Stimulated activated memory B cell treated with anti-CD40 and anti-IgM and Interleukin-4, amounts not matched to agents 10 μg/mL and 1 μg/mL and 100 μg/mL, for 72 hours (primary cell): ENCODE measurements at regions not wholly inside any gene's neighbourhood (a gene's known extent, or its start where the extent isn't known, plus 50 kb on each side); places are given as distances from the start of the nearest gene placed in this dataset.
"Not testable (repeated sequence)": the region's sequence is repeated elsewhere in the genome, so short reads cannot be mapped to it uniquely, and the experiment has no call there.

Source experiments
- ATAC-seq: fragments of 150-1000 bp; cut with Tn5 transposase; 2 replicates; pipeline ENCODE4 v1.10.0; 2021
- H3K27ac Mint-ChIP-seq: one replicate; pipeline ENCODE4 v1.8.0; 2022; ENCODE audit warnings: mild to moderate bottlenecking, mixed read lengths
- H3K27me3 Mint-ChIP-seq: one replicate; pipeline ENCODE4 v1.8.0; 2022; ENCODE audit warnings: mixed read lengths
- H3K36me3 Mint-ChIP-seq: one replicate; pipeline ENCODE4 v1.8.0; 2022; ENCODE audit warnings: mixed read lengths
- H3K4me1 Mint-ChIP-seq: one replicate; pipeline ENCODE4 v1.8.0; 2022; ENCODE audit warnings: mixed read lengths
- H3K4me3 Mint-ChIP-seq: one replicate; pipeline ENCODE4 v1.8.0; 2022; ENCODE audit warnings: mild to moderate bottlenecking, moderate library complexity, mixed read lengths
- H3K9me3 Mint-ChIP-seq: one replicate; pipeline ENCODE4 v1.8.0; 2022; ENCODE audit warnings: mixed read lengths

DNA sequence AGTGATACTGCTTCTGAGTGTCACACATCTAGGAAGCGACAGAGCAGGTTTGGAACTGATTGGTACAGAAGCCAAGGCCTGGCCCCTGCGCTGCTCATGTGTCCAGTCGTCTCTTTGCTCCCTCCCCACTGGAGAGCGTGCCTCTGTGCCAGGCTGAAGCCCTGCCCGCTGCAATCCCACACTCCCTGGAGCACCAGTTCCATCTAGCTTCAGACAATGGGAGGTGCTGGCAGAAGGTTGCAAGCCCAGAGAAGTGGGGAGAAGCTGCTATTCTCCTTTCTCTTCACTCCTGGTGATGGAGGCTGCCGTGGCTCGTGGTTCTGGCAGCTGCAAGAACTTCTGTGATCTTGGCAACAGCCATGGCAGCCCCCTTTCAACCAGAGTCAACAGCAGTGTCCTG lies 250.9 kb downstream of the MATN1 start:
- no peak for ATAC-seq
- Mint-ChIP-seq H3K4me1 (no peaks in the 10 kb centered on the region), H3K27me3 (peaks cover 8% of the 10 kb centered on the region), H3K4me3 (no peak overlapping the region), H3K36me3 (no peaks in the 10 kb centered on the region), H3K9me3 (peaks cover 3% of the 10 kb centered on the region), H3K27ac (no peak overlapping the region)

DNA sequence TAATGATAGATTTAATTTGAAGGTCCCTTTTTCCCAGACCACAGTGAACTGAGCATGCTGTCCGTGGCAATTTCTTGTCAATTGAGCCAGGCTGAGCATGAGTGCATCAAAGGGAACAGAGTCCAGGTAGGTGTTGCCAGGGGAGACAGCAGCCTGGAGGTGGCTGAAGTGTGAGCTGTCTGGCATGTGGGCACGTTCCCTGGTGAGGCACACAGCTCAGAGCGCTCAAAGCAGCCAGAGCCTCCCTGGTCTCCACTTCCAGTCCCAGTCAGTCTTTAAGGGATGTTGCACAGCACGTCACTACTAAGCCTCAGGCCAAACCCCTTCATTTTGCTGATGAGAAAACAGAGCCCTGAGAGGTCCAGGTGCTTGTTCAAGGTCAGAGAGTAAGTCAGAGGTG lies 251.4 kb downstream of the MATN1 start:
- Mint-ChIP-seq H3K9me3 (peaks cover 3% of the 10 kb centered on the region), H3K36me3 (no peaks in the 10 kb centered on the region), H3K4me3 (no peak overlapping the region), H3K27ac (no peak overlapping the region), H3K27me3 (peaks cover 8% of the 10 kb centered on the region), H3K4me1 (no peaks in the 10 kb centered on the region)
- no peak for ATAC-seq

DNA sequence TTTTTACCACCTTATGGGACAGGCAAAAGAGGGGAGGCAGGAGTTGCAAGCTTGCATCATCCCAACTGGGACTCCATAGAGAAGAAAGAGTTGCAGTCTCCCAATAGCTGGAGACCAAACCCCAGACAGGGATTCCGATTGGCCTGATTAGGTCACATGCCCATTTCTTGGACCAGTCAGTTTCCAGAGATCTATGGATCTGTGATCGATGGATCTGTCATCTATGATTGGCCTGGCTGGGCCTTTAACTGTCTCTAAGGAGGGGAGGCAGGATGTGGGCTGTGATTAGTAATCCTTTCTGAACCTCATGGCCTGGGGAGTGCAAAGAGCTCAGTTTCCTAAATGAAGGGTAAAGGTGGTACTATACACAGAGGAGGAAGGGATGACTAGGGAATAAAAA lies 252.1 kb downstream of the MATN1 start:
- no peak for ATAC-seq
- Mint-ChIP-seq H3K36me3 (no peaks in the 10 kb centered on the region), H3K4me3 (no peak overlapping the region), H3K9me3 (peaks cover 3% of the 10 kb centered on the region), H3K27ac (no peak overlapping the region), H3K27me3 (peaks cover 14% of the 10 kb centered on the region), H3K4me1 (no peaks in the 10 kb centered on the region)

DNA sequence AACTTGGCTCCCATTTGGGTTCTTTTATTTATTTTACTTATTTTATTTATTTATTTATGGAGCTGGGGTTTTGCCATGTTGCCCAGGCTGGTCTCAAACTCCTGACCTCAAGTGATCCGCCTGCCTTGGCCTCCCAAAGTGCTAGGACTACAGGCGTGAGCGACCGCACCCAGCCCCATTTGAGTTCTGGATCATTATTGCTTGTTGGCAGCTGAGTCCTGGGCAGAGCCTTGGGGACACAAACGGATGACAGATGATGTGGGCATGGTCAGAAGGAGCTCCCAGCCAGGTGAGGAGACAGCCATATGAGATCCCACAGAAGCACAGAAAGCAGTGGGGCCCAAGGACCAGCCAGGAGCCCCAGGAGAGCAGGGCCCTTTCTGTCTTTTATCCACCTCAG lies 254.0 kb downstream of the MATN1 start:
- H3K27me3 Mint-ChIP-seq, result peaks cover 17% of the 10 kb centered on the region
- no peaks in the 10 kb centered on the region for H3K36me3 Mint-ChIP-seq
- H3K27ac Mint-ChIP-seq, result no peak overlapping the region
- no peaks in the 10 kb centered on the region for H3K4me1 Mint-ChIP-seq
- no peak overlapping the region for H3K4me3 Mint-ChIP-seq
- ATAC-seq, result no peak
- H3K9me3 Mint-ChIP-seq, result peaks cover 3% of the 10 kb centered on the region

DNA sequence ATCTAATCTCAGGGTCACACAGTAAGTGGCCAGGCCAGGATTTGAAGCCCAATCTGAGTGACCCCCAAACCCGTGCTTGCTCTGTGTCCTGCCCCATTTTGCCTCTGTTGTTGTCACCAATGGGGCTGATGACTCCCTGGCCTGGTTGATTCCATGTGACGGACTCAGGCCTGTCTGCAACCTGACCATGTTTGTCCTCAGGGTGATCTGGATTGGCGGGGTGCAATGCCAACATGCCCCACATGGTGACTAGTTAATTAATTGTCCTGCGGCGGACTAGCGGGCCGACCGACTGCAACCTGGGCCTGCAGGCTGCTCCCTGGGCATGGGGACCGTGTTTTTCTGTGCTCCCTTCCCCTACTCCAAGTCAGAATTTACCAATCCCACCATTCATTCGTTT lies 256.3 kb downstream of the MATN1 start:
- H3K4me1 Mint-ChIP-seq, result no peaks in the 10 kb centered on the region
- H3K27ac Mint-ChIP-seq, result no peak overlapping the region
- ATAC-seq, result no peak
- H3K4me3 Mint-ChIP-seq, result no peak overlapping the region
- no peaks in the 10 kb centered on the region for H3K36me3 Mint-ChIP-seq
- peaks cover 17% of the 10 kb centered on the region for H3K27me3 Mint-ChIP-seq
- H3K9me3 Mint-ChIP-seq, result peaks cover 3% of the 10 kb centered on the region

DNA sequence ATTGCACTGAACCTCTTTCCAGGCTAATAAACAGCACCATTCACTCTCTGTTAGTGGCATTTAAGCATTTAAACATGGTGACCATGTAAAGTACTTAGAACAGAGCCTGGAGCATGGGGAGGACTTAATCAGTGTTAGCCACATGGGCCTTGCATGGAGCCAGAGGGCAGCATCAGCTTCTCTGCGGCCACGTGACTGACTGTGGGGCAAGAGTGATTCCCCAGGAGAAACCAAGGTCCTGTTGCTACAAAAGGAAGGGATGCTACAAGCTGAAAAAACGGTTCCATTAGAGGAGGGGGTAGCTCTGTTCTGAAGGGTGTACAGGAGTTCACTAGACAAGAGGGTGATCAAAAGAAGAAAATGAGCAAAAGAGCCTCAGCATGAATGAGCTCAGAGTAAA lies 256.8 kb downstream of the MATN1 start:
- peaks cover 17% of the 10 kb centered on the region for H3K27me3 Mint-ChIP-seq
- H3K27ac Mint-ChIP-seq, result no peak overlapping the region
- no peaks in the 10 kb centered on the region for H3K4me1 Mint-ChIP-seq
- H3K9me3 Mint-ChIP-seq, result peaks cover 3% of the 10 kb centered on the region
- H3K4me3 Mint-ChIP-seq, result no peak overlapping the region
- H3K36me3 Mint-ChIP-seq, result no peaks in the 10 kb centered on the region
- ATAC-seq, result no peak

DNA sequence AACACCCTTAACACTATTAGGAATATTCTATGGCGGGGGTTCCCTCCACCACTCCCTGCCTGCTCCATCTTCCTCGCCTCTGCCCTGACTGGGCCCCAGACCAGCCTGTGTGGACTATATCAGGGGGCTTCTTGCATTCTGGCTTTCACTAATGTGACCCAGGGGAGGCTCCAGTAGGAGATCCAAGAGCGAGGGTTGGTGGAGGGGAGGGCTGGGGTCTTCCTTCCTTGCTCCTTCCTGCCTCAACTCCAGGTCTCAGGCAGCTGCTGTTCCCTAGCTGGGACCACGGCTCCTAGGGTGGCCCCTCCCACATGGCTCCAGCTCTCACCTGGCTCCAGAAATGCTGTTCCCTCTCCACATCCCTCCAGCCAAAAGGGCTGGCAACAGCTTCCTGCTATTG lies 257.4 kb downstream of the MATN1 start:
- Mint-ChIP-seq H3K36me3 (no peaks in the 10 kb centered on the region), H3K4me1 (no peaks in the 10 kb centered on the region), H3K27me3 (peaks cover 13% of the 10 kb centered on the region), H3K9me3 (peaks cover under 1% of the 10 kb centered on the region), H3K27ac (no peak overlapping the region), H3K4me3 (no peak overlapping the region)
- no peak for ATAC-seq

DNA sequence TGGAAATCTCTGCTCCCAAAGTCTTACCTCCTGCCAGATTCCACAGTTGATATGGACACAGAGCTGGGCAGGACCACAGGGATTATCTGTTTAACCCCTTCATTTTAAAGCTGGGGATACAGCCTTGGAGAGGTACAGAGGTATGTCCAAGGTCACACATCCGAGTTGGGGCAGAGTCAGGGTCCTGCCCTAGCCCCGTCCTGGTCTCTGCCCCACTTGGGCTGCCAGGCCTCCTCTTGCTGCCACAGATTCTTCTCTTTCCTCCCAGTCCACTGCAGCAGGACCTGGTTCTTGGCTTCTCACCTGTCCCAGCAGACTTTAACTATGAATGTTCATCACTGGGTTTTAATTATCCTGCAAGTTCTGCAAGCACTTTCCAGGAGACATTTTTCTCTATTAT lies 258.3 kb downstream of the MATN1 start:
- no peaks in the 10 kb centered on the region for H3K9me3 Mint-ChIP-seq
- no peaks in the 10 kb centered on the region for H3K36me3 Mint-ChIP-seq
- no peak overlapping the region for H3K4me3 Mint-ChIP-seq
- no peak overlapping the region for H3K27ac Mint-ChIP-seq
- no peaks in the 10 kb centered on the region for H3K4me1 Mint-ChIP-seq
- no peak for ATAC-seq
- peaks cover 9% of the 10 kb centered on the region for H3K27me3 Mint-ChIP-seq

DNA sequence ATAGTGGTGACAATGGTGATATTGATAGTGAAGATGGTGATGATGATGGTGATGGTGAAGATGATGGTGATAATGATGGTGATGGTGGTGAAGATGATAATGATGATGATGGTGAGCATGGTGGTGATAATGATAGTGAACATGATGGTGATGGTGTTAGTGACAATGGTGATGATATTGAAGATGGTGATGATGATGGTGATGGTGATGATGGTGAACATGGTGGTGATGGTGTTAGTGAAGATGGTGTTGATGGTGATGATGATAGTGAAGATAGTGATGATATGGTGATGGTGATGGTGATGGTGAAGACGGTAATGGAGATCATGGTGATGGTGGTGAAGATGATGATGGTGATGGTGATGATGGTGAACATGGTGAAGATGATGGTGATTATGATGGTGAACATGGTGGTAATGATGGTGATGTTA lies 259.2 kb downstream of the MATN1 start:
- no peak for ATAC-seq
- Mint-ChIP-seq H3K4me3 (no peak overlapping the region), H3K4me1 (no peaks in the 10 kb centered on the region), H3K36me3 (no peaks in the 10 kb centered on the region), H3K27ac (no peak overlapping the region), H3K27me3 (peaks cover 17% of the 10 kb centered on the region), H3K9me3 (no peaks in the 10 kb centered on the region)

DNA sequence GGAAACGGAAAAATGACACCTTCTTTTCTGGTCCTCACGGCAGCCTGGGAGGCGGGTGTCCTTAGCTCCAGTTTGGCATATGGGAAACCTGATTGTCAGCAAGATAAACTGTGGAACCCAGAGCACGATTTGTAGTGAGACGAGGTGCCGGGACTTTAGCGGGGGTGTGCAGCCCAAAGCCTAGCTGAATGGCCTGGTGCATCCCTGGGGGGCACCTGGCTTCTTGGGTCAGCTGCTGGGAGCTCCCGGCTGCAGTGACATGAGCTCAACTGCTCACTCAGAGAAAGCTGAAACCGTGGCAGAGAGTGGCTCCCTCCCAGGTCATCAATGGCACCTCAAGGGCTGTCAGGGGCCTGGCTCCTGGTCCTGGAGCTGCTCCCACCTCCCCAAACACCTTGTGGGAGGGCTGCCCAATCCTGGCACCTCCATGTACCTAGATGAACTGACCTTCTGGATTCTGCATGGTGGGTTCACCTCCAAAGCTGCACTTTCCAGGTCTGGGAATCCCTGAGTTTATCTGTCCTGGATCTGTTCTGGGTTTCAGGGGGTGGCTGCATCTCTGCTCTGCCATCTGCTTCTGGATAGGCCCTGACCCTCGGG lies 260.5 kb downstream of the MATN1 start:
- Mint-ChIP-seq H3K27ac (no peak overlapping the region), H3K9me3 (no peaks in the 10 kb centered on the region), H3K4me1 (no peaks in the 10 kb centered on the region), H3K27me3 (peaks cover 23% of the 10 kb centered on the region), H3K36me3 (no peaks in the 10 kb centered on the region), H3K4me3 (no peak overlapping the region)
- ATAC-seq, result no peak

DNA sequence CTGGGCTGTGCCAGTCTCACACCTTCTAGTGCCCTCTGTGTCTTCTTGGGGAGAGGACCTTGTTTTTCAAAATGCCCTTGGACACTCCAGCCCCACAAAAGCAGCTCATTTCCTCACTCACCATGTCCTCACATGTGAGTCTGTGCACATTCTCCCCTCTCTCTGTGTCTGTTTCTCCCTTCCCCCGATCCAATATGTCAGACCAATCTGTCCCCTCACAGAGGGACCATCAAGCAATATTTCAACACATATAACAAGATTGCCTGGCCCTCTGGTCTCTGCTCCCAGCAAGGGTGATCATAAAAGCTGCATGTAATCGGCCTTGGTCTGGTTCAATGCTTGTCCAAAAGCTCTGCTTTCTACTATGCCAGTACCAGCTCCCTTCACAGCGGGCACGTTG lies 261.2 kb downstream of the MATN1 start:
- peaks cover 23% of the 10 kb centered on the region for H3K27me3 Mint-ChIP-seq
- no peaks in the 10 kb centered on the region for H3K9me3 Mint-ChIP-seq
- H3K27ac Mint-ChIP-seq, result no peak overlapping the region
- H3K4me1 Mint-ChIP-seq, result no peaks in the 10 kb centered on the region
- no peaks in the 10 kb centered on the region for H3K36me3 Mint-ChIP-seq
- H3K4me3 Mint-ChIP-seq, result no peak overlapping the region
- no peak for ATAC-seq

DNA sequence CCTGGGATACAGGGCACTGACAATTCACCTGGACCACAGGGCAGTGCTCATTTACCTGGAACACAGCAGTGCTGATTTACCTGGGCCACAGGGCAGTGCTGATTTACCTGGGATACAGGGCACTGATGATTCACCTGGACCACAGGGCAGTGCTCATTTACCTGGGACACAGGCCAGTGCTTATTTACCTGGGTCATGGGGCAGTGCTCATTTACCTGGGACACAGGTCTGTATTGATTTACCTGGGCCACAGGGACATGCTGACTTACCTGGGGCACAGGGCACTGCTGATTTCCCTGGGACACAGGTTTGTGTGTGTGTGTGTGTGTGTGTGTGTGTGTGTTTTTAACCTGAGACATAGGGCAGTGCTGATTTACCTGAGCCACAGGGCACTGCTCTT lies 261.7 kb downstream of the MATN1 start:
- Mint-ChIP-seq H3K9me3 (peaks cover 2% of the 10 kb centered on the region), H3K27ac (no peak overlapping the region), H3K27me3 (peaks cover 21% of the 10 kb centered on the region), H3K4me3 (no peak overlapping the region), H3K36me3 (no peaks in the 10 kb centered on the region), H3K4me1 (no peaks in the 10 kb centered on the region)
- no peak for ATAC-seq

DNA sequence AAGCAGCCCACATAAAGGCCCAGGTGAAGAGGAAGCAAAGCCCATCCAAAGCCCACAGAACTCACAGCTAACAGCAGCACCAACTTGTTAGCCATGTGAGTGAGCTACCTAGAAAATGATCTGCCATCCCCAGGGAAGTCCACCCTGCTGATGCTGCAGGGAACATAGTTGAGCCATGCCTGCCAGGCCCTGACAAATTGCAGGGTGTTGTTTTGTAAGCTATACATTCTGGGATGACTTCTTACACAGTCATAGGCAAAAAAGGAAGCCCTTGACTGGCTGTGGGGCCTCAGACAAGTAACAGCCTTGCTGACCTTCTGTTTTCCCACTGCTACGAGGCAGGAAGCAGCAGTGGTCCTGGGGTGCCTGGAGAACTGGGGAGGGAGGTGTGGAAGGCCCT lies 262.7 kb downstream of the MATN1 start:
- Mint-ChIP-seq H3K4me1 (no peaks in the 10 kb centered on the region), H3K4me3 (no peak overlapping the region), H3K9me3 (peaks cover 2% of the 10 kb centered on the region), H3K27ac (no peak overlapping the region), H3K27me3 (peaks cover 14% of the 10 kb centered on the region), H3K36me3 (no peaks in the 10 kb centered on the region)
- no peak for ATAC-seq

DNA sequence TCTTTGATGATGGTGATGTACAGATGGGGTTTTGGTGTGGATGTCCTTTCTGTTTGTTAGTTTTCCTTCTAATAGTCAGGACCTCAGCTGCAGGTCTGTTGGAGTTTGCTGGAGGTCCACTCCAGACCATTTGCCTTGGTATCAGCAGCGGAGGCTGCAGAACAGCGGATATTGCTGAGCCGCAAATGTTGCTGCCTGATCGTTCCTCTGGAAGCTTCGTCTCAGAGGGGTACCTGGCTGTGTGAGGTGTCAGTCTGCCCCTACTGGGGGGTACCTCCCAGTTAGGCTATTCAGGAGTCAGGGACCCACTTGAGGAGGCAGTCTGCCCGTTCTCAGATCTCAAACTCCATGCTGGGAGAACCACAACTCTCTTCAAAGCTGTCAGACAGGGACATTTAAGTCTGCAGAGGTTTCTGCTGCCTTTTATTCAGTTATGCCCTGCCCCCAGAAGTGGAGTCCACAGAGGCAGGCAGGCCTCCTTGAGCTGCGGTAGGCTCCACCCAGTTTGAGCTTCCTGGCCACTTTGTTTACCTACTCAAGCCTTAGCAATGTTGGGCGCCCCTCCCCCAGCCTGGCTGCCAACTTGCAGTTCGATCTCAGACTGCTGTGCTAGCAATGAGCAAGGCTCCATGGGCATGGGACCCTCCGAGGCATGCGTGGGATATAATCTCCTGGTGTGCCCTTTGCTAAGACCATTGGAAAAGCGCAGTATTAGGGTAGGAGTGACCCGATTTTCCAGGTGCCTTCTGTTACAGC lies 264.5 kb downstream of the MATN1 start:
- H3K4me1 Mint-ChIP-seq, ATAC-seq, H3K27ac Mint-ChIP-seq, H3K36me3 Mint-ChIP-seq, H3K9me3 Mint-ChIP-seq, H3K4me3 Mint-ChIP-seq: not testable (repeated sequence)
- peaks cover 14% of the 10 kb centered on the region for H3K27me3 Mint-ChIP-seq

DNA sequence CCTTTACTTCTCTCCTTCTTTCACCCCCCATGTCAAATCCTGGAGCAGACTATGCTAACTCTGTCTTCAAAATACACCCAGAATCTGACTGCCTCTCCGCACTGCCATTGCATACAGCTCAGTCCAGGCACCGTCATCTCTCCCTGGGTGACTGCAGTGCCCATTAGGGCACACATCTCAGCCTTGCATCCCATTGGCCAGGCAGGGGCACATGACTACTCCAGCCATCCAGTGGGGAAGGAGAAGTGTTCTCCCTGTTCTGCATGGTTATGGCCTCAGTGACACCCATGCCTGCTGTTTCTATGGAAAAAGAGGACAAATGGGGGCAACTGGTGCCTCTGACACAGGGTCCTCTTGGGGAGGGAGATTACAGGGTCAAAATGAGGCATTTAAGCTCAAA lies 270.5 kb downstream of the MATN1 start:
- no peak overlapping the region for H3K4me3 Mint-ChIP-seq
- H3K36me3 Mint-ChIP-seq, result no peaks in the 10 kb centered on the region
- H3K27ac Mint-ChIP-seq, result no peak overlapping the region
- H3K4me1 Mint-ChIP-seq, result no peaks in the 10 kb centered on the region
- H3K27me3 Mint-ChIP-seq, result peaks cover 1% of the 10 kb centered on the region
- no peak for ATAC-seq
- peaks cover 13% of the 10 kb centered on the region for H3K9me3 Mint-ChIP-seq

DNA sequence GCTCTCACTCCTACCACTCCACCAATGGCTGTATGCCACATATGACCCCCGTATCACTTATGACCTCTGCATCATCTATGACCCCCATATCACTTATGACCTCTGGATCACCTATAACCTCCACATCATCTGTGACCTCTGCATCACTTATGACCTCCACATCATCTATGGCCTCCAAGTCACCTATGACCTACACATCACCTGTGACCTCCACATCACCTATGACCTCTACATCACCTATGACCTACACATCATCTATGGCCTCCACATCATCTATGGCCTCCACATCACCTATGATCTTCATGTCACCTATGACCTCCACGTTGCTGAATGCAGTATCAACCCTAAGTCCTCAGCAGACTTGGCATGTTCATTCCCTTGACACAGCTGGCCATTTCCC lies 271.2 kb downstream of the MATN1 start:
- peaks cover 13% of the 10 kb centered on the region for H3K9me3 Mint-ChIP-seq
- no peak overlapping the region for H3K4me3 Mint-ChIP-seq
- H3K36me3 Mint-ChIP-seq, result no peaks in the 10 kb centered on the region
- ATAC-seq, result no peak
- peaks cover 9% of the 10 kb centered on the region for H3K27me3 Mint-ChIP-seq
- H3K4me1 Mint-ChIP-seq, result no peaks in the 10 kb centered on the region
- H3K27ac Mint-ChIP-seq, result no peak overlapping the region
